ENCODE measurements at regions not wholly inside any gene's neighbourhood (a gene's known extent, or its start where the extent isn't known, plus 50 kb on each side); places are given as distances from the start of the nearest gene placed in this dataset.

DNA sequence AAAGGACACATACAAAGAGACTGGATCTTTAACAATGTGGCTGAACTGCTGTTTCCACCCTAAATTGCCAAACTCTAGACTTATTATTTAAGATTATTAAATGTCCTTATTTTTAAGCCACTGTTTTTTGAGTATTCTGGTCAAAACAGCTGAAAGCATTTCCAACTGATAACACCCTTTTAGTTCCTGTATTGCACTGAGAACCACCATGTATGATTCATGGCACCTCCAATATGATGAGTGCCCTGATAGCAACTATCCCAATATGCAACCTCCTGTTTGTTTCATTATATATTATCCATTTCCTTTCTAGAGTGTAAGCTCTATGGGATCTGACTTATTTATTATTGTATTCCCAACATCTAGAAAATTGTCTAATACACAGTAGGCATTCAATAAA, 269.4 kb downstream of the HHIPL2 start:
- Histone ChIP-seq H3K79me2 (ENCODE audit: low read depth) (no peaks in the 10 kb centered on the region), H3F3A (ENCODE audit: insufficient read depth, low read depth) (peaks cover 6% of the 10 kb centered on the region; the same call in 1 of the 2 replicates), H3K4me3 (no peak overlapping the region), H3K9me2 (ENCODE audit: insufficient read depth) (no peaks in the 10 kb centered on the region), H3K27me3 (ENCODE audit: insufficient read depth, low read depth) (no peaks in the 10 kb centered on the region), H3K36me3 (ENCODE audit: low read depth) (no peaks in the 10 kb centered on the region), H3K27ac (no peak overlapping the region), H4K20me1 (ENCODE audit: insufficient read depth) (no peaks in the 10 kb centered on the region), H2AFZ (no peak overlapping the region), H3K4me1 (replicated peaks; ENCODE audit: insufficient read depth) (peaks cover 8% of the 10 kb centered on the region), H3K4me2 (no peak overlapping the region), H3K9me3 (ENCODE audit: insufficient read depth, low read depth) (no peaks in the 10 kb centered on the region)
- intact Hi-C loops (cut with micrococcal nuclease; ENCODE audit: unreplicated experiment): no loop called here
- POLR2A ChIA-PET (ENCODE audit: unreplicated experiment): interaction anchor here (0.7 kb wide), 1 partner anchor 1603 kb away, joined by 4 read pairs; no protein-coding TSS in a partner anchor
- CTCF ChIA-PET: no interaction called here
- DNase-seq: no peak
- TF ChIP-seq, protein P1, sequence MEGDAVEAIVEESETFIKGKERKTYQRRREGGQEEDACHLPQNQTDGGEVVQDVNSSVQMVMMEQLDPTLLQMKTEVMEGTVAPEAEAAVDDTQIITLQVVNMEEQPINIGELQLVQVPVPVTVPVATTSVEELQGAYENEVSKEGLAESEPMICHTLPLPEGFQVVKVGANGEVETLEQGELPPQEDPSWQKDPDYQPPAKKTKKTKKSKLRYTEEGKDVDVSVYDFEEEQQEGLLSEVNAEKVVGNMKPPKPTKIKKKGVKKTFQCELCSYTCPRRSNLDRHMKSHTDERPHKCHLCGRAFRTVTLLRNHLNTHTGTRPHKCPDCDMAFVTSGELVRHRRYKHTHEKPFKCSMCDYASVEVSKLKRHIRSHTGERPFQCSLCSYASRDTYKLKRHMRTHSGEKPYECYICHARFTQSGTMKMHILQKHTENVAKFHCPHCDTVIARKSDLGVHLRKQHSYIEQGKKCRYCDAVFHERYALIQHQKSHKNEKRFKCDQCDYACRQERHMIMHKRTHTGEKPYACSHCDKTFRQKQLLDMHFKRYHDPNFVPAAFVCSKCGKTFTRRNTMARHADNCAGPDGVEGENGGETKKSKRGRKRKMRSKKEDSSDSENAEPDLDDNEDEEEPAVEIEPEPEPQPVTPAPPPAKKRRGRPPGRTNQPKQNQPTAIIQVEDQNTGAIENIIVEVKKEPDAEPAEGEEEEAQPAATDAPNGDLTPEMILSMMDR (conservative IDR thresholded peaks at IDR 0.05): no peak
- TF ChIP-seq EZH2 (IDR thresholded peaks at IDR 0.05; ENCODE audit: low read depth): no peak
- no TSS peak for BruUV-seq (replicated peaks)

DNA sequence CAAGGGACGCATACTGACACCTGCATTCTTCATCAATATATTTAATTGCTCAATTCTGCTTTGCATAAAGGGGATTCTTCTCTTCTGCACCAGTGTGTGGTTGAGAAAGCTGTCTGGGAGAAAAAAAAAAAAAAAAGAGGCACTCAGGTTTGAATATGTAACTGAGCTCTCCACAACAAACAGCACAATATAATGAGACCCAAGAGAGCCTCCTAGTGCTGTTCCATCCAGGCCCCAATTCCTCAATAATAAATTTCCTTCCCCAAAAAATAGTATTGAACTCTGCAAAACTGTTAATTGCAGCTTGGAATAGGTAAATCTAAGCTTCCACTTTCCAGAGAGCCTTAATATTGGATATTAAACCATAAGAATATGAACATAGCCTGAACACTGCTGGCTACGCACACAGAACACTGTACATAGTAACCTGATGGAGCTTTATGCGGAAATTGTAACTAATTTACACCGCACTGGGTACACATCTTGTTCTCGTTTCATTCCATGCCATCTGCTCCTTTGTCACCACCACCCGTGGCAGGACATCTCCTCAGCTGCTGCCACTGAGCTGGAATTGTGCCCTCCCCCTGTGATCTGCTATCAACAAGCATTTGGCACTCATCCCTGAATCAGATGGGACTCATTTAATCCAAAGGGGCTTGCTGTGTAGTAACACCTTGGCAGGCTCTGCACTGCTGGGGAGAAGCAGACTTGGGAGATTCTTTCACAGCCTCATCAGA, 272.0 kb downstream of the HHIPL2 start:
- no peak overlapping the region for H3K4me3 ChIP-seq
- no peak for TF ChIP-seq EZH2 (IDR thresholded peaks at IDR 0.05; ENCODE audit: low read depth)
- TF ChIP-seq, protein P1 (conservative IDR thresholded peaks at IDR 0.05): no peak
- no peaks in the 10 kb centered on the region for H3K9me2 ChIP-seq (ENCODE audit: insufficient read depth)
- DNase-seq: no peak
- H3K4me2 ChIP-seq: no peak overlapping the region
- no peaks in the 10 kb centered on the region for H3K27me3 ChIP-seq (ENCODE audit: insufficient read depth, low read depth)
- BruUV-seq (replicated peaks): no TSS peak
- CTCF ChIA-PET: no interaction called here
- intact Hi-C loops (cut with micrococcal nuclease; ENCODE audit: unreplicated experiment): no loop called here
- POLR2A ChIA-PET (ENCODE audit: unreplicated experiment): no interaction called here
- no peak overlapping the region for H2AFZ ChIP-seq
- H3K4me1 ChIP-seq (replicated peaks; ENCODE audit: insufficient read depth): no peaks in the 10 kb centered on the region
- no peak overlapping the region for H3K27ac ChIP-seq
- H3K79me2 ChIP-seq (ENCODE audit: low read depth): no peaks in the 10 kb centered on the region
- no peaks in the 10 kb centered on the region for H3K9me3 ChIP-seq (ENCODE audit: insufficient read depth, low read depth)
- no peaks in the 10 kb centered on the region for H3K36me3 ChIP-seq (ENCODE audit: low read depth)
- no peaks in the 10 kb centered on the region for H3F3A ChIP-seq (ENCODE audit: insufficient read depth, low read depth)
- H4K20me1 ChIP-seq (ENCODE audit: insufficient read depth): no peaks in the 10 kb centered on the region

DNA sequence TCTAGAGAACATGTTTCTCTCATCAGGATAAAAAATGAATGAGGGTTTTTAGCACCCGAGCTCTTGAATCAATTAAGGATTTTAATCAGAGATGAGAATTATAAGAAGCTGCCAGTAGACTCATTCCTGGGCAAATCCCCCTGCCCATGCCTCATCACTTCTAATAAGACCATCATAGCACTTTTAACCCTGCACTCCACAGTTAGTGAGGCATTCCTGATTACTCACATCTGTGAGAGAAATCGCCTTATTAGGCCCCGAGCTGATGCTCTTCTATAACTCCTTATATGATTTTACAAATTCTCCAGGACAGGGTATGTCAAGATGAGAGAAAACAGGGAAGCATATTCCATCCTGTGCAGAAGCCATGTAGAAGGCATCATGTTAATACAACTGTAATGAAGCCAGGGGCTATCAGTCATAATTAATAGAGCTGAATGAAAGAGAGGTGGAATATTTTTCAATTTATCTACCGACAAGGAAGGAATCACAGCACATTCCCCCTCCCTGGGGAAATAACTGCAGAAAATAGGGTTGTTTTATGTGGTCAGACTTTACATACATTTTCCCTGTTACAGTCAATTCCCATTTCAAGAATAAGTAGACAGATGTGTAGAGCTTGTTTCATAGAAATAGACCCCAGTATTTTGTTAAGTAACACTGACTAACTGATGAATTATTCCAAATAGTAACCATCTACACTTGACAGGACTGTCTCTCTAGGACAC, 272.7 kb downstream of the HHIPL2 start:
- Histone ChIP-seq H3K36me3 (ENCODE audit: low read depth) (no peaks in the 10 kb centered on the region), H3K9me2 (ENCODE audit: insufficient read depth) (no peaks in the 10 kb centered on the region), H4K20me1 (ENCODE audit: insufficient read depth) (no peaks in the 10 kb centered on the region), H3K9me3 (ENCODE audit: insufficient read depth, low read depth) (no peaks in the 10 kb centered on the region), H3F3A (ENCODE audit: insufficient read depth, low read depth) (no peaks in the 10 kb centered on the region), H3K4me1 (replicated peaks; ENCODE audit: insufficient read depth) (no peaks in the 10 kb centered on the region), H2AFZ (no peak overlapping the region), H3K79me2 (ENCODE audit: low read depth) (no peaks in the 10 kb centered on the region), H3K4me2 (no peak overlapping the region), H3K4me3 (no peak overlapping the region), H3K27me3 (ENCODE audit: insufficient read depth, low read depth) (no peaks in the 10 kb centered on the region), H3K27ac (no peak overlapping the region)
- intact Hi-C loops (cut with micrococcal nuclease; ENCODE audit: unreplicated experiment): no loop called here
- POLR2A ChIA-PET (ENCODE audit: unreplicated experiment): no interaction called here
- no peak for TF ChIP-seq EZH2 (IDR thresholded peaks at IDR 0.05; ENCODE audit: low read depth)
- TF ChIP-seq, protein P1 (conservative IDR thresholded peaks at IDR 0.05): no peak
- BruUV-seq (replicated peaks): no TSS peak
- no peak for DNase-seq
- CTCF ChIA-PET: no interaction called here

All from PC-9 (cell line).